ENCODE measurements at regions not wholly inside any gene's neighbourhood (a gene's known extent, or its start where the extent isn't known, plus 50 kb on each side); places are given as distances from the start of the nearest gene placed in this dataset.
"Not testable (repeated sequence)": the region's sequence is repeated elsewhere in the genome, so short reads cannot be mapped to it uniquely, and the experiment has no call there.

DNA sequence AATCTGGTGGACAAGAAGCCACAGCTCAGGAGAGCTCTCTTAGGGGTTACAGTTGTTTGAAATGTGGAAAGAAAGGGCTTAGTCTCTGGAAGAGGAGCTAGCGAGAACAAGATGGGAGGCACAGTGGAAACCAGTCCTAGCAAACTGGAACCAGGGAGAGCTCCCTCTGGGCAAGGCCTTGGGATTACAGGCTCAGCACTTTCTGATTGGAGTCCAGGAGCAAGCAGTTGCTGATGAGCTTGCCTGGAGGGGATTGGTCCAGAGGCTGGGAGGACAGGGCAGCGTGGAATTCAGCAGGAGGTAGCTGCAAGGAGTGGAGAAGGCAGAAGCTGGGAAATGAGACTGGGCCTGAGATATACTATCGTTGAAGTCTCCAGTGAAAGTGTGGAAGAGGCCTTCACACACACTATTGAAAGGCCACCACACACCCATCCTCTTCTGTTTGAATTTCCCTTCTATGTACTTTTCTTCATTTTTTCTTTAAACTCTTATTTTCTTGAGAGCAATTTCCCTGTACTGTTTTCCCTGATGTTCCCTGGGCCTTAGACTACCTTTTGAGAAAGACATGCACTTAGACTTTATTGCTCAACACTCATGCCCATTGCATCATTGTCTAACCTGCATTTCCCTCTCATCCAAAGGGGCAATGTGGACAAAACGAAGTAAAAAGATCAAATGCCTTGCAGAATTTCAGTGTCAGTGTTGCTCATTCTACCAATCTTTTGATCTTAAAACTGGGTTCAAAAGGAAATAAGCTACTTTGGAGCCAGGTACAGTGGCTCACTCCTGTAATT, 57.8 kb upstream of the LANCL2 start:
- Histone ChIP-seq H3K9me3 (ENCODE audit: low read depth, low read length) (no peaks in the 10 kb centered on the region), H3K36me3 (ENCODE audit: insufficient read depth, low read length) (no peaks in the 10 kb centered on the region), H3K4me3 (no peak overlapping the region), H3K27ac (no peak overlapping the region), H3K9ac (ENCODE audit: insufficient read length) (no peak overlapping the region)
- DNase-seq (ENCODE audit: low read depth, low spot score): no peak
- TF ChIP-seq FOXP2 (optimal IDR thresholded peaks at IDR 0.05; ENCODE audit: control extremely low read depth, extremely low read length, insufficient read depth) (no peak), POLR2AphosphoS5 (IDR thresholded peaks at IDR 0.05; ENCODE audit: borderline replicate concordance, low read depth, low read length) (no peak), EZH2 (IDR thresholded peaks at IDR 0.05) (no peak)

DNA sequence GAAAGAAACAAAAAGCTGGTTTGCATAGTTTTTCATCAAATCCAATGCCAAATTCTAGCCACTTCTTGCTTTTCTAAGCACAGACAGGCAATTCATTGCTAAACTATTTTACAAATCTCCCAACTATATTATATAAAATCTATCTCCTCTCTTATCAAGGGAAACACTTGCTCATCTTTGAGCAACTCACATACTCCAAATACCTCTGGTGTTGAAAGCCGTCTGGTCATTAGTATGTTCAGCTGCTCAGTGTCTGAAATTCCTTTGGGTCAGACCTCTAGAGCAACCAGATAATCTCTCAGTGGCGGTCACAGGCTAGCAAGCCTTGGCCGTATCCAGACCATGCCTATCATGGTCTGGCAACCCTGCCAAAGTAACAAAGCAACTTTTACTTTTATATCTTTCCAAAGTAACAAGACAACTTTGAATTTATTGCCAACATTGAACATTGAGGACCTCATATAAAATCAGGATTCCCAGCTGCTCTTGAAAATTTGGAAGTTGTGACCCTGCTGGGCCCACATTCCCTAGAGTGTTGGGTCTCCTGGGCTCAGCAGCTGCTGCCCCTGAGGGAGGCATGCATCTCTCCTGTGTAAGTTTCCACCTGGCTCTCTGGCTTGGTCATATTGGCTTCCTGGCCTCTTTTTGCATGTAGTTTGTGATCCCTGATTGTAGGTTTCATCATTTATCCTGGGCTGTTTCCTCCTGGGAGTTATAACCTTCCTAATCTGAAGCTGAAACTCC, 56.8 kb upstream of the LANCL2 start:
- TF ChIP-seq POLR2AphosphoS5 (IDR thresholded peaks at IDR 0.05; ENCODE audit: borderline replicate concordance, low read depth, low read length) (no peak), FOXP2 (optimal IDR thresholded peaks at IDR 0.05; ENCODE audit: control extremely low read depth, extremely low read length, insufficient read depth) (no peak), EZH2 (IDR thresholded peaks at IDR 0.05) (no peak)
- Histone ChIP-seq H3K4me3 (no peak overlapping the region), H3K27ac (no peak overlapping the region), H3K9me3 (ENCODE audit: low read depth, low read length) (no peaks in the 10 kb centered on the region), H3K36me3 (ENCODE audit: insufficient read depth, low read length) (no peaks in the 10 kb centered on the region), H3K9ac (ENCODE audit: insufficient read length) (no peak overlapping the region)
- DNase-seq (ENCODE audit: low read depth, low spot score): no peak

DNA sequence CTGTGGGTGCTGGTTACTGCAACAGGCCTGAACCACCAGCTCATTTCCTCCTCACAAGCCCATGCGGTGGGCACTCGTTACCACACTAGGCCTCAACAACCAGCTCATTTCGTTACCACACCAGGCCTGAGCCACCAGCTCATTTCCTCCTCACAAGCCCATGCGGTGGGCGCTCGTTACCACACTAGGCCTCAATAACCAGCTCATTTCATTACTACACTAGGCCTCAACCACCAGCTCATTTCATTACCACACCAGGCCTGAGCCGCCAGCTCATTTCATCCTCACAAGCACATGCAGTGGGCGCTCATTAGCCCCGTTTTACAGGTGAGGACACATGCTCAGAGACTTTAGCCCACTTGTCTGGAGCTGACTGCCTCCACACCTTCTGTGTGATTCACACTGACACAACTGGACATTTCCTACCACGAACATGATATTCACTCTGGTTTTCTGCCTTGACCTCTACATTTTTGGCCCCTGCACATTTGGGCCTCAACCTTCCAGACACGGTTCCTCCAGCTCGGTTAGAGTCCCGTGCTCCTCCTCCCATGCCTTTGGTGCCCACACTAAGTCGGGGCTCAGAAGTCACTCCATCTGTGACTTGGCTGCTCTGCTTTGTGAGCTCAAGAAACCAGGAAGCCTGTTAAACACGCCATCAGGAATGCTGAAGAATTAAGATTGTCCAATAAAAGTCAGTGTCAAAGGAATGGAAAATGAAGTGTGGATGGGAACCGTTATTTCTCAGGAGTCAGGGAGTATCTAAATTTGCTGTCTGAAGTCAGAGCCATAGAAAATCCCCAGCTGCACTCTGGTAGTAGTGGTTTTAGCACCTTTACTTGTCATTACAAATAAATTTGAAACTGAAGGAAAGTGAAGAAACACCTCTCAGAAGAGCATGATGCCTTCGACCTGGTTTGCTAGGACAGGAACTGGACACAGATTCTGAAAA, 55.8 kb upstream of the LANCL2 start:
- no peak for DNase-seq (ENCODE audit: low read depth, low spot score)
- no peak overlapping the region for H3K27ac ChIP-seq
- no peak overlapping the region for H3K4me3 ChIP-seq
- H3K9ac ChIP-seq (ENCODE audit: insufficient read length): no peak overlapping the region
- H3K9me3 ChIP-seq (ENCODE audit: low read depth, low read length): no peaks in the 10 kb centered on the region
- no peaks in the 10 kb centered on the region for H3K36me3 ChIP-seq (ENCODE audit: insufficient read depth, low read length)
- no peak for TF ChIP-seq EZH2 (IDR thresholded peaks at IDR 0.05)
- no peak for TF ChIP-seq POLR2AphosphoS5 (IDR thresholded peaks at IDR 0.05; ENCODE audit: borderline replicate concordance, low read depth, low read length)
- TF ChIP-seq FOXP2 (optimal IDR thresholded peaks at IDR 0.05; ENCODE audit: control extremely low read depth, extremely low read length, insufficient read depth): no peak

DNA sequence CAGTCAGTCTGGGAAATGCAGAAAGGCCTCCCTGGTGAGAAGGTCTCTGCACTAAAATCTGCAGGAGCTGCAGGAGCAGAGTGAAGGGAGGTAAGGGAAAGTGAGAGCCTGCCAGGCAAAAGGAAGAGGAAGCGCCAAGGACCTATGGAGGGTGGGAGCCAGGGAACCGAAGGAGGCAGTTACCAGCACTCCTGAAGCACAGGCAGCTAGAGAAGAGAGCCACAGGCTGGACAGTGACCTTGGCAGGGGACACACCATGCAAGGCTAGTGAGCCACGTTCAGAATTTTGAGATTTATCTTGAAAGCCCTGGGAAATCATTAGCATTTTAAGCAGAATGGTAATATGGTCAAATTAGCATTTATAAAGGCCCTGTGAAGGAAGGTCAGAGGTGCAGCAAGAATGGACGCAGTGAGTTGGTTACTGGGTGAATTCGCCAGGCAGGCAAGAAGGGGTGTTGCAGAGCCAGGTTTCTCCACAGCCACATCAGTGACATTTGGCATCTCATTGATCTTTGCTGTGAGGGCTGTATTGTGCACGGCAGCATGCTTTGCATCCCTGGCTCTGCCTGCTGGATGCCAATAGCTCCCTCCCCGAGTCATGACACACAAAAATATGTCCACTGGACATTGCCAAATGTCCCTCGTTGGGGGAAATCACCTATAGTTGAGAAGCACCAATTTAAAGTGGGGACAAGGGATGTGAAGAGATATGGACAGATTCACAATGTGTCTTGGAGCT, 54.7 kb upstream of the LANCL2 start:
- TF ChIP-seq EZH2 (IDR thresholded peaks at IDR 0.05) (no peak), FOXP2 (optimal IDR thresholded peaks at IDR 0.05; ENCODE audit: control extremely low read depth, extremely low read length, insufficient read depth) (no peak), POLR2AphosphoS5 (IDR thresholded peaks at IDR 0.05; ENCODE audit: borderline replicate concordance, low read depth, low read length) (no peak)
- no peak overlapping the region for H3K4me3 ChIP-seq
- H3K27ac ChIP-seq: no peak overlapping the region
- H3K9me3 ChIP-seq (ENCODE audit: low read depth, low read length): no peaks in the 10 kb centered on the region
- DNase-seq (ENCODE audit: low read depth, low spot score): no peak
- H3K36me3 ChIP-seq (ENCODE audit: insufficient read depth, low read length): no peaks in the 10 kb centered on the region
- H3K9ac ChIP-seq (ENCODE audit: insufficient read length): no peak overlapping the region

DNA sequence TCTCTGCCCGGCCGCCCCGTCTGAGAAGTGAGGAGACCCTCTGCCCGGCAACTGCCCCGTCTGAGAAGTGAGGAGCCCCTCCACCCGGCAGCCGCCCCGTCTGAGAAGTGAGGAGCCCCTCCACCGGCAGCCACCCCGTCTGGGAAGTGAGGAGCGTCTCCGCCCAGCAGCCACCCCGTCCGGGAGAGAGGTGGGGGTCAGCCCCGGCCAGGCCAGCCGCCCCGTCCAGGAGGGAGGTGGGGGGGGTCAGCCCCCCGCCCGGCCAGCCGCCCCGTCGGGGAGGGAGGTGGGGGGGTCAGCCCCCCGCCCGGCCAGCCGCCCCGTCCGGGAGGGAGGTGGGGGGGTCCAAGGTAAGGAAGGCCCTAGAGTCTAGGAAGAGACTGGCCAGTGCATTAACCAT, 53.2 kb upstream of the LANCL2 start:
- not testable (repeated sequence) for H3K4me3 ChIP-seq; H3K36me3 ChIP-seq (ENCODE audit: insufficient read depth, low read length); H3K27ac ChIP-seq; H3K9me3 ChIP-seq (ENCODE audit: low read depth, low read length); DNase-seq (ENCODE audit: low read depth, low spot score); H3K9ac ChIP-seq (ENCODE audit: insufficient read length)

DNA sequence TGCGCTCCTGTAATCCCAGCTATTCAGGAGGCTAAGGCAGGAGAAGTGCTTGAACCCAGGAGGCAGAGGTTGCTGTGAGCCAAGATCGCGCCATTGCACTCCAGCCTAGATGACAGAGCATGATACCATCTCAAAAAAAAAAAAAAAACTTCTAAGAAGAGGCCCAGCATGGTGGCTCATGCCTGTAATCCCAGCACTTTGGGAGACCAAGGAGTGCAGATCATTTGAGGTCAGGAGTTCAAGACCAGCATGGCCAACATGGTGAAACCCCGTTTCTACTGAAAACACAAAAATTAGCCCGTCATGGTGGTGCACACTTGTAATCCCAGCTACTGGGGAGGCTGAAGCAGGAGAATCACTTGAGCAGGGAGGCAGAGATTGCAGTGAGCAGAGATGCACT, 51.5 kb upstream of the LANCL2 start:
- H3K9ac ChIP-seq (ENCODE audit: insufficient read length); DNase-seq (ENCODE audit: low read depth, low spot score); H3K4me3 ChIP-seq; H3K36me3 ChIP-seq (ENCODE audit: insufficient read depth, low read length); H3K9me3 ChIP-seq (ENCODE audit: low read depth, low read length); H3K27ac ChIP-seq: not testable (repeated sequence)

DNA sequence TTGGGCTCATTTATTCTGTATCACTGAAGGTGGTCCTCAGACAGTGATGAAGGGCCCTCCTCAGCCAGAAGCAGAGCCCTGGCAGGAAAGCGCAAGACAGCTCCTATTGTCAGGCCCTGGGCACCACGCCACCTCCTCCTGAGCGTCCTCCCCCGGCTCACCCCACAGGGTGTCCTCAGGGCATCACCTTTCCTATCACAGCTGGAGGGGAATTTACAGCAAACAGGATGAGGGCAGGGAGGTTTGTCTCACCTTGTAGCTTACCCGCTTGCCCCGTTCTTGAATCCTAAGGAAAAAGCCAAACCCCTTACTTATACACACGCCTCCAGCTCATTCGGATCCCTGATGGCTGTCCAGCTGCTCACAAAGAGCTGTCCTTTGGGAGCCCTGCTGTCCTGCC, 50.2 kb upstream of the LANCL2 start:
- TF ChIP-seq POLR2AphosphoS5 (IDR thresholded peaks at IDR 0.05; ENCODE audit: borderline replicate concordance, low read depth, low read length): no peak
- Histone ChIP-seq H3K27ac (no peak overlapping the region), H3K9me3 (ENCODE audit: low read depth, low read length) (no peaks in the 10 kb centered on the region), H3K9ac (ENCODE audit: insufficient read length) (no peak overlapping the region), H3K36me3 (ENCODE audit: insufficient read depth, low read length) (no peaks in the 10 kb centered on the region), H3K4me3 (no peak overlapping the region)
- DNase-seq (ENCODE audit: low read depth, low spot score): no peak

Data from SK-N-MC (cell line).